B cell (primary cell): ENCODE measurements at regions not wholly inside any gene's neighbourhood (a gene's known extent, or its start where the extent isn't known, plus 50 kb on each side); places are given as distances from the start of the nearest gene placed in this dataset.

Experiments used
- CTCF ChIP-seq: fragments of 200-600 bp; IDR thresholded peaks from one replicate; pipeline ENCODE4 v1.8.0; 2022; ENCODE audit warnings: antibody characterized with exemption, mild to moderate bottlenecking
- EZH2 ChIP-seq: IDR thresholded peaks from 2 replicates; pipeline ENCODE4 v1.6.1; 2012; ENCODE audit warnings: borderline replicate concordance, low read depth, mild to moderate bottlenecking, moderate library complexity, low read length; ENCODE audit not compliant: insufficient read depth, poor library complexity, severe bottlenecking

- TF ChIP-seq CTCF, result no peak
- no peak for TF ChIP-seq EZH2
Observed at GRCh38 chr4:79574741-79575451, 166.9 kb upstream of the GK2 start.
